ENCODE measurements at regions not wholly inside any gene's neighbourhood (a gene's known extent, or its start where the extent isn't known, plus 50 kb on each side); places are given as distances from the start of the nearest gene placed in this dataset.

GRCh38 chr12:93133361-93133760, 204.3 kb upstream of the EEA1 start:
- TF ChIP-seq CTCF (conservative IDR thresholded peaks at IDR 0.05) (no peak), EZH2 (IDR thresholded peaks at IDR 0.05; ENCODE audit: low read depth) (no peak)
- no peaks in the 10 kb centered on the region for H3K9me3 ChIP-seq (ENCODE audit: insufficient read depth, low read depth)
- H3K36me3 ChIP-seq (ENCODE audit: low read depth) = no peaks in the 10 kb centered on the region
- H3K27me3 ChIP-seq (ENCODE audit: insufficient read depth, low read depth) = no peaks in the 10 kb centered on the region
- H3K27ac ChIP-seq = no peak overlapping the region
- no TSS peak for BruUV-seq (replicated peaks)
- peaks cover 45% of the 10 kb centered on the region for H3K4me1 ChIP-seq (replicated peaks; ENCODE audit: insufficient read depth)
- no peak for DNase-seq
- H3K79me2 ChIP-seq (ENCODE audit: low read depth) = no peaks in the 10 kb centered on the region
- no peak overlapping the region for H3K4me3 ChIP-seq
- intact Hi-C loops (cut with micrococcal nuclease; ENCODE audit: unreplicated experiment) = no loop called here
- H3K4me2 ChIP-seq = no peak overlapping the region
- no peaks in the 10 kb centered on the region for H3K9me2 ChIP-seq (ENCODE audit: insufficient read depth)
- H3F3A ChIP-seq (ENCODE audit: insufficient read depth, low read depth) = peaks cover 37% of the 10 kb centered on the region
- ChIA-PET CTCF (no interaction called here), POLR2A (ENCODE audit: unreplicated experiment) (no interaction called here)
- H4K20me1 ChIP-seq (ENCODE audit: insufficient read depth) = no peaks in the 10 kb centered on the region
- H2AFZ ChIP-seq = no peak overlapping the region

GRCh38 chr12:93134175-93134890, 205.2 kb upstream of the EEA1 start:
- DNase-seq = no peak
- Histone ChIP-seq H3K27me3 (ENCODE audit: insufficient read depth, low read depth) (no peaks in the 10 kb centered on the region), H3K4me2 (peak overlapping the region; percentile 59), H2AFZ (no peak overlapping the region), H3K4me1 (replicated peaks; ENCODE audit: insufficient read depth) (peaks cover 55% of the 10 kb centered on the region), H3K9me3 (ENCODE audit: insufficient read depth, low read depth) (no peaks in the 10 kb centered on the region), H3K27ac (peak overlapping the region; percentile 78), H3K79me2 (ENCODE audit: low read depth) (no peaks in the 10 kb centered on the region), H3K9me2 (ENCODE audit: insufficient read depth) (no peaks in the 10 kb centered on the region), H4K20me1 (ENCODE audit: insufficient read depth) (no peaks in the 10 kb centered on the region), H3F3A (ENCODE audit: insufficient read depth, low read depth) (peaks cover 47% of the 10 kb centered on the region), H3K4me3 (no peak overlapping the region), H3K36me3 (ENCODE audit: low read depth) (no peaks in the 10 kb centered on the region)
- no TSS peak for BruUV-seq (replicated peaks)
- ChIA-PET CTCF (no interaction called here), POLR2A (ENCODE audit: unreplicated experiment) (no interaction called here)
- TF ChIP-seq CTCF (conservative IDR thresholded peaks at IDR 0.05) (no peak), EZH2 (IDR thresholded peaks at IDR 0.05; ENCODE audit: low read depth) (no peak)
- intact Hi-C loops (cut with micrococcal nuclease; ENCODE audit: unreplicated experiment) = no loop called here

- intact Hi-C loops (cut with micrococcal nuclease; ENCODE audit: unreplicated experiment) = no loop called here
- POLR2A ChIA-PET (ENCODE audit: unreplicated experiment) = no interaction called here
- H3F3A ChIP-seq (ENCODE audit: insufficient read depth, low read depth) = peaks cover 48% of the 10 kb centered on the region
- no peaks in the 10 kb centered on the region for H3K9me2 ChIP-seq (ENCODE audit: insufficient read depth)
- no peak for TF ChIP-seq CTCF (conservative IDR thresholded peaks at IDR 0.05)
- no peak for TF ChIP-seq EZH2 (IDR thresholded peaks at IDR 0.05; ENCODE audit: low read depth)
- no peaks in the 10 kb centered on the region for H3K36me3 ChIP-seq (ENCODE audit: low read depth)
- DNase-seq = no peak
- peak overlapping the region; percentile 65 for H2AFZ ChIP-seq
- H3K79me2 ChIP-seq (ENCODE audit: low read depth) = no peaks in the 10 kb centered on the region
- CTCF ChIA-PET = interaction anchor here (0.5 kb wide), 1 partner anchor 415 kb away, joined by 6 read pairs; no protein-coding TSS in a partner anchor
- H4K20me1 ChIP-seq (ENCODE audit: insufficient read depth) = no peaks in the 10 kb centered on the region
- H3K27me3 ChIP-seq (ENCODE audit: insufficient read depth, low read depth) = no peaks in the 10 kb centered on the region
- H3K9me3 ChIP-seq (ENCODE audit: insufficient read depth, low read depth) = no peaks in the 10 kb centered on the region
- BruUV-seq (replicated peaks) = no TSS peak
- H3K4me3 ChIP-seq = 0 out of 2 replicates have a peak overlapping the region, but pooled peaks have one; percentile 25
- H3K4me1 ChIP-seq (replicated peaks; ENCODE audit: insufficient read depth) = peaks cover 56% of the 10 kb centered on the region
- H3K4me2 ChIP-seq = peak overlapping the region; percentile 59
- H3K27ac ChIP-seq = peak overlapping the region; percentile 78
Measured at GRCh38 chr12:93134893-93135285, 205.8 kb upstream of the EEA1 start.
